ENCODE measurements at regions not wholly inside any gene's neighbourhood (a gene's known extent, or its start where the extent isn't known, plus 50 kb on each side); places are given as distances from the start of the nearest gene placed in this dataset.
A peak's percentile ranks its signal among the peaks of the same experiment; 100 is the strongest.

DNA sequence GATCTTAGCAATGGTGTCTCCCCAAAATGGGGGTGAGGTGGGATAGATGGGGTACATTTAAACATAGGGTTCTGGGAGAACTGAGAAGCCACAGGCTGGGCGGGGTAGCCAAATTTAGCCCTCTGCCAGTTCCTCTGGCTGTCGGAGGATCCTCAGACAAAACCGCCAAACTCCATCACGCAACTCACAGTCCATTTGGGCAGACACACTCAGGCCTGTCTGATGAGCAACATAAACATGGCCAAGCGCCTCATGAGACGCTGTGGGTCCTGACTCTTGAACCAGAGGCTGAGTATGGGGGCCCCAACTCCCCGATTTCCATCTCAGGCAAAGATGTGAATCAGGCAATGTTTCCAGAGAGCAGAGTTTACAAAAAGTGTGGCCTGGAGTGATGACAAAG, 162.3 kb downstream of the FGF18 start:
- no peak for DNase-seq

DNA sequence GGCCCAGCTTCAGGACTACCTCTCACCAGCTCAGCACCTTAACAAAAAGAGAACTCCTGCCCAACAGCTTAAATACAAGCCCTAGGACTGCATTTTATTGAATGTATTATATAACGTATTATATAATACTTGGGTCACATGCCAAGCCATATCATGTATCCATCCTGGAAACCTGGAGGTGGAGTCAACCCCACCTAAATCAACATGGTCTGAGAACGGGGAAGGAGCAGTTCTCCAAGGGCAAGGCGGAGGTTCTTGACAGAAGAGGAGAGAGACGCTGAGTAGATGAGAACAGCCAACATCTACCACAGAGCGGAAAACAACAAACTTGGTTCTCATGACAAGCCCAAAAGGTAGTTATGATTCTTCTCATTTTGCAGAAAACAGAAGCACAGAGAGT, 163.4 kb downstream of the FGF18 start:
- no peak for DNase-seq

DNA sequence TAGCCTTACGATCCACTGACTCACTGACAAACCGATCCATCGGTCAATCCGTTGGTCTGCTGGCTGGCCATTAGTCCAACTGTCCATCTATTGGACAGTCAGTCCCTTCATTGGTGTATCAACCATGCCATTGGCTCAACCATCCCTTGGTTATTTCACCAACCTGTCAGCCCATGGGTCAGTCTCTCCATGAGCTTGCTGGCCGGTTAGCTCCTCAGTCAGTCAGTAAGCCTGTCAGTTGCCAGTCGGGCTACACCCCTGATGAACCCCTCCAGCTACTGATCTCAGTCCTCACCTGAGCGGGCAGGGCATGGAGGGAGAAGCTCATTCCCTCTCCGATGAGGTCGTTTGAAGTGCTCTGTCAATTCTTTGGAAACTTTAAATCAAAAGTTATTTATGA, 166.5 kb downstream of the FGF18 start:
- DNase-seq, result no peak

DNA sequence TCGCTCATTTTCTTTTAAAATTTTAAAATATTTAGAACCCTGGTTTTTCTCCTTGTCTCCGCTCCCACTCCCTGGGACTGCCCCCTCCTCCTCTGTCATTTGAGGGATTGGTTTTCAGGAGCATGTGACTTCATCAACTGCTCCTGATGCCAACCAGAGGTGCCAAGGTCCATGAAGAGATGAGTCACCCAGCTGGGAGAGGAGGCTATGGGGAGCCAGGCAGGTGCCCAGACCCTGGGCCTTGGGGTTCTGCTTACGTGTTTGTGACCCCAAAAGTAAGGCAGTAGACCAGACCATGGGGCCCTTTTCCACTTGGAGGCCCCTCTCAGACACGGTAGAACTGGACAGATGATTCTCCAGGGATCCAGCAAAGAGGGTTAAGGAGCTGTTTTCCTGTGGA, 167.0 kb downstream of the FGF18 start:
- no peak for DNase-seq

DNA sequence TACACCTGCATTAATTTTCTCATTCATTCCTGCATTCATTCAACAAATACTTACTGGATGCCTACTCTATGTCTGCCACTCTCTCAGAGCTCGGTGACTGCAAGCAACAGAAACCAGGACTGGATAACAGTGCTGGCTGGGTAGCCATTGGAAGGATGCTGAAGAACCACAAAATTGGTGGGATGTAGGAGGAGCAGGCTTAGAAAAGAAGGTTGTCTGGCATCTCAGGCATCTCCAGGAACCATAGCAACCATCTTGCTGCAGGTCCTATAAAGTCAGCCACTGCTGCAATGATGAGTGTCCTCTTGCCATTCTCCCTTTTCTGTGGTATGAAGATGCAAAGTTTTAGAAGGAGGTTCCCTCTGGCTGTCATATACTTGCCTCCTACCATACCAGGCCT, 168.6 kb downstream of the FGF18 start:
- no peak for DNase-seq

DNA sequence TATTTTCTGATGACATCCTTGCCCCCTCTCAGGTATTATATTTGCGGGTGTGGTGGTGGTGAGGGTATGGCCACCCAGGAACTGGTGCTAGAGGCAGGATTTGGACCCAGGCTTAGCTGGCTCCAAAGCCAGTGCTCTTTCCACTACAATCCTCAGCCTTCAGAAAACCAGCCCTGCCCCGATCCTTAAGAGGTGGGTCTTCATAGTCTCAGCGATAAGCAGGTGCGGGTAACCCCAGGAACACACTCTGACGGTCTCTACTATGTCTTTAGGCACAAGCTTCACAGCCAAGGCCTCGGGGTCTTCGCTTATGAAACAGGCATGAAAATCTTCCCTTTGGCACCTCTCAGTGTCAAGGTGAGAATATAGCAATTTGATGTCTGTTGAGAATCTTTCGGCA, 169.3 kb downstream of the FGF18 start:
- no peak for DNase-seq

DNA sequence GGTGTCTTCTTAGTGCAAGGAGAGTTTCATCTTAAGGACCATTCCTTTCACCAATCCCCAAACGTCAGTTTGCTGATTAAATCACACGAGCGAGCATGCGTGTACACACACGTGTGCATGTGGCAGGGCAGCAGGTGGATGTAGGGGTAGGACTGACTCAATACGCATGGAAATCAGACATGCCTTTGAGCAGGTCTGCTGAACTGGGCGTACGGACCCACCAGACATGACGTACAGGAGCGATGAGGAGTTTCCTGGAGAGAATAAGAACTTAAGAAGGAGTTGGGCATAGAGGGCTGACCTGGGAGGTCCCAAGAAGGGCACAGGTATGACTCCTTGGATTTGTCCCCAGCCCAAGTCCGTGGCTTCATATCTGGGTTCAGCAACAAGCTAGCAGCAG, 170.0 kb downstream of the FGF18 start:
- no peak for DNase-seq

DNA sequence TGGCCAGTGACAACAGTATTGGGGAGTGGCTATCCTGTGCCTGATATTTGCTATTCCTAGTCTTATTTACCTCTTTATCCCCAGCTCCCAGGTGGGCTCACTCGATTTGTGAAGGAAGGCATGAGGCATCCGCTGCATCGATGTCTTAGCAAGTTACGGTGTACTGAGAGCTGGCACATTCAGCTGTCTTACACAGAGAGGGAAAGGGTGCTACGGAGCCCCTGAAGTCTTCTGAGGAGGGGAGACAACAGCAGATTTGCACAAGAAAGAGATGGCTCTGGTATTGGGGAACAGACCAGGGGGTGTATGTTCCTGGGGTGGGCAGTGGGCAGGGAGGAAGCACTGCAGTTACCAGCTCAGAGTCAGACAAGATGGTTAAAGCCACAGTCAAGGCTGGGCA, 172.6 kb downstream of the FGF18 start:
- peak; percentile 37 for DNase-seq

DNA sequence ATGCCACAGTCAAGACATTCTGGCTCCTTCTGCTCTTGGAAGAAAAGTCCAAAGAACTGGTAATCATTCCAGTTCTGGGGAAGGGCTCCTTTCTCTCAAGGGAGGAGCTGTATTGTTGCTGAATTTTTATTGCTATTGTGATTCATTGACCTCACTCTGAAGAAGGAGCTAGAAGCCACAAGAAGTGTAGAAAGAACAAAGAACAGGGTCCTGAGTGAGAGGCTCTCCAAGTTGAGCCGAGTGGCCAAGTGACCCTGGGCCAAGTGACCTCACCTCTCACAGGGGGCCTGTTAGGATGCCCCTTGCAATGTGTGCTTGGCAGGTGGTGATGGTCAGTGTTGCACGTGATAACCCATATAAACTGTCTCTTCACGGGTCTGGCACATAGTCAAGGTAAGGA, 173.3 kb downstream of the FGF18 start:
- DNase-seq, result peak; percentile 18

DNA sequence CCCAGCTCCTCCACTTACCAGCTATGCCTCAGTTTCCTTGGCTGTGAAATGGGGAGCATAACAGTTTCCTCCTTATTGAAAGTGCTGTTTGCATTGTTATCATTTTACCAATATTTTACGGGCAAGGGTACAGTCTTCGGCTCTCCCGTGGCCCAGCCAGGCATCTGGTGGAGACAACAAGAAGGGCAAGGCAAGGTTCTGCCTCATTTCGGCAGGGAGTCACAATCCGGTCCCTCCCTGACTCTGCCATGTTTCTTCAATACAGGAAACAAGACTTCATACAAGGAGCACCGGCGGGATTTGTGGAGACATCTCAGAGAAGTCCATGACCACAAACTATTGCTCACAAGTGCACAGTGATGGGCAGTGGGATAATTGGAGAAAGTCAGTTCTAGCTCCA, 174.0 kb downstream of the FGF18 start:
- DNase-seq, result peak; percentile 12

DNA sequence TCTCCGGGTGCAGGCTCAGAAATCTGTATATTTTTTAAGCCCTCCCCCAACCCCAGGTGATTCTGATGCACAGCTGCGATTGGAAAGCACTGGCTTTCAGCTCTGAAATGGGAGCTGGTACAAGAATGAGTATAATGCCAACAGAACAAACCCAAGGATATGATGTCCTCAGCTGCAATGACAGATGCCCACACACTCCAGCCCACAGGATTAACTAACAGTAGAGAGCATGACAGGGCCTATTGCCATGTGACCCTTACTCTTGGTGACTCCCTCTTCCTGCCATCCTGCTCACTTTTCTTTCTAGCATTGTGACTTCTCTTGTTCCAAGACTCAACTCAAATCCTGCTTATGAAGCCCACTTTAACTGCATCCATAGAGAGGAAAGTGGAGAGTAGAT, 174.5 kb downstream of the FGF18 start:
- DNase-seq, result peak; percentile 7

DNA sequence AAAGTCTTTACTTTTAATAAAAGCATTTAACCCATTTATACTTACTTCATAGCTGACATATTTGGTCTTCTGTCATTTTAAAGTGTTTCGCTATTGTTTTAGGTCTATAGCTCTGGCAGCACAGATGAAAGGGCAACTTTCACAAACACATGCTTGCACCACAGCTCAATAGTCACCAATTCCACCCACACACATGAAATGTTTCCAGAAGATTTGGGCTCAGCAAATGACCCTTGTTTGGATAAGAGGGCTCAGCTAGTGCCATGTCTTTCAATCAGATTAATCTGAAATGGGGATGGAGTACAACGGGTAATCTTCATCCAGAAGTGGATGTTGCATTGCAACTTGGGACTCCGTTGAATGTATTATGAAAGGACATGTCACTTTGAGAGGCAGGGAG, 176.0 kb downstream of the FGF18 start:
- no peak for DNase-seq

DNA sequence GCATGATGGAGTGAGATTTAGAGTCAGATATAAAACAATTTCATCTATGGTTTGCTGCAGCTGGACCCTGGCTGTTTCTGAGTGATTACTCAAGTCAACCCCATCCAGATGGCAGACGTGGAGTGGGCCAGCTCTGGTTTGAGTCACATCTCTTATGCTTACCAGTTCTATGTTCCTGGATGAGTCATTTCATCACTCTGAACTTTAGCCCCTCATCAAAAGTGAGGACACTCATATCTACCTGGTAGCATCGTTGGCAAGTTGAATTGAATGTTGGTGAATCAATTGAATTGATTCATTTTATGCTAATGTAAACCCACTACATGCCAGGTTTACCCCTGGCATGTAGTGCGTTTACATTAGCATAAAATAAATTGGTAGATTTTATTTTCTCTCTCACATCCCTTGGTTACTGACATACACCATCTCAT, 176.4 kb downstream of the FGF18 start:
- peak; percentile 58 for DNase-seq

DNA sequence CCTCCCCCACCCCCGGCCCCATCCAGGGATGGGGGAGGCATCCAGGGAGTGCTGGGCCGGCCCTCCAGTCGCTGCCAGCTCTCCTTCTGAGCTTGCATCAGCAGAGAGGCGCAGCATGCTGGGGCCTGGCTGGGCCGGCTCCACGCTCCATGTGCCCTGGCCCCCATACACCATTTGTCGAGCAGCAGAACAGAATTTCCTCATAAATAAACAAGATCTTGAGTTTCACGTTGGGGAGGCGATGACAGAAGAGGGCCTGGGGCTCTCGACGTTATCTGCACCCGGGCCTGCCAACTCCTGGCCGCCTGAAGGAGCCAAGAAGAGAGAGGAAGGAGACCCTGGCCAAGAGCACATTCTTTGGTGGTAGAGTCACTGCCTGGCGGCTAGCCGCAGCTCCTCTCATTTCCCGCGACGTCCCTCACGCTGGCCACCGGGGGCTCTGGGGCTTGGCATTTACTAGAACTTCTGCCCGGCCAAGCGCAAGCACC, 177.0 kb downstream of the FGF18 start:
- DNase-seq, result peak; percentile 96

DNA sequence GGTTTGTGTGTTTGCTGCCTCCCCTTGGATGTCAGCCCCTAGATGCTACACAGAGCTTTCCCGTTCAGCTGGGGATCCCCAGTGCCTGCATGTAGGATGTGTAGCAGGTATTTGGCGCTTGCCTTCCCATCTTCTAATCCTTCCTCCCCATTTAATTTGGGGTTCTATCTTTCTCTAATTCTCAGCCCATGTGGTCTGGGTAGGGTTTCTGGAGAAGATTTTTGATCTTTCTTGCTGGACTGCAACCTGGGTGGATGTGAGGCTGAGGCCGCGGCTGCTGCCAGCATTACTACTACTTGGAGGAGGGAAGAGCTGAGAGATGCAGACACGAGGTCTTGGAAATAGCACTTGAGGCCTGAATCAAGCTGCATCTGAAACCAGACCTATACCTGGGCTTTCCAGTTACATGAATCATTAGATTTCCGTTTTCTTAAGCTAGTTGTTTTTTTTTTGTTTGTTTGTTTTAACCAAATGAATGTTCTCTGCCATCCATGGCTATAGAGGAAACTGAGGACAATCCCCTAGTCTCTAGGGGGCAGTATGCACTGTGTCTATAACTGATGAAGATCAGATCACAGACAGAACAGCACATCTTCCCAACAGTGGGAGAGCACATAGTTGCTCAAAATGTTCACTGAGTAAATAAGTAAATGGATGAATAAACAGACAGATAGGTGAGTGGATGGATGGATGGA, 178.6 kb downstream of the FGF18 start:
- peak; percentile 23 for DNase-seq

DNA sequence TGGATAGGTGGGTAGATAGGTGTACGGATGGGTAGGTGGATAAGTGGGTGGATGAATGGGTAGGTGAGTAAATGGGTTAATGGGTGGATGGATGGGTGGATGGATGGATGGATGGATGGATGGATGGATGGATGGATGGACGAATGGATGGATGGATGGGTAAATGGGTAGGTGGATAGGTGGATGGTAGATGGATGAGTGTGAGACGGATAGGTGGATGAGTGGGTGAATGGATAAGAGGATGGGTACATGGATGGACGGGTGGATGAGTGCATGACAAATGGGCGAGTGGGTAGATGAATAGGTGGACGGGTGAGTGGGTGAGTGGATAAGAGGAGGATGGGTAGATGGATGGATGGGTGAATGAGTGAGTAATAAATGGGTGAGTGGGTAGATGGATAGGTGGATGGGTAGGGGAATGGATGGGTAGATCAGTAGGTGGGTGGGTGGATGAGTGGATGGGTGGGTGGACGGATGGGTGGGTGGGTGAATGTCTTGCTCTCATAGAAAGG, 179.2 kb downstream of the FGF18 start:
- peak; percentile 13 for DNase-seq

DNA sequence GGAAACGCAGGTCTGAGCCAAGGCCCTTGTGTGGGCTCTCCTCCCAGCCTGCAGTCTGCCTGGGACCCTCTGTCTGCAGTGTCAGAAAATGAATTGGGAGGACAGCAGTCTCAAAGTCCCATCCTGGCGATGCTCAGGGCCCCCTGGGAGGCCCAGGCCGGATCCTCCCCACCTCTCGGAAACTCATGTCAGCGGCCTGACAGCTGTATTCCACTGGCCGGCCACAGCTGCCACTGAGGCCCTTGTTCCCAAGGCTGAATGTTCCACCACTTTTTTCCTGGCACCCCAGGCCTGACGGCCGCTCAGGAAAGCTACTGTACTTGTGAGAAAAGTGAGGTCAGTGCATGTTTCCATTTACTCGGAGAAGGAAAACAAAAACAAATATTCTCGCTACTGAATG, 180.0 kb downstream of the FGF18 start:
- DNase-seq, result peak; percentile 41

DNA sequence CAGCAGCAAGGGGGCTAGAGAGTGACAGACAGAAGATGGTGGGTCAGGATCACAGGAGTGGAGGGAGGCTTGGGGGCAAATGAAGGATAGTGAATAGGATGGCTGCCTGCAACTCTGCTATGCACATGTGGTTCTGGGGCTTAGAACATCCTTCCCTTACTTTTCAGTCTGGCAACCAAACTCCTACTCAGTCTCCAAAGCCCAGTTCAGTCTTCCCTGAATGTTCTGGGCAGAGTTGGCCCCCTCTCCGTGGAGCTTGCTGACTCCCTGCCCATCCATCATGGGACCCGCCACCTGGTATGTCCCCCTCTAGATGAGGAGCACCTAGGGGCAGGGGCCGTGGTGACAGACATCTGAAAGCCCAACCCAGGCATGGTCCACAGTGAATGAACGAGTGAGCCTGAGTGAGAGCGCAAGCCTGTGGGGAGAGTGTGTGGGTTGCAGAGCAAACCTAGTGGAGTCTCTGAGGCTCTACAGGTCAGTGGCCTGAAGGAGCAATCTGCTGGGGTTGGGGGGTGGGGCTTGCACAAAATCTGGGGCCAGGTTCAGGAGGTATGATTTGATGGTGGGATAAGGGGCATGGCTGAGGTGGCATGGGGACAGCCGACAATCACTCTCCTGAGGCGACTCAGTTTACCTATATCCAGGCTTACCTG, 180.6 kb downstream of the FGF18 start:
- peak; percentile 53 for DNase-seq

DNA sequence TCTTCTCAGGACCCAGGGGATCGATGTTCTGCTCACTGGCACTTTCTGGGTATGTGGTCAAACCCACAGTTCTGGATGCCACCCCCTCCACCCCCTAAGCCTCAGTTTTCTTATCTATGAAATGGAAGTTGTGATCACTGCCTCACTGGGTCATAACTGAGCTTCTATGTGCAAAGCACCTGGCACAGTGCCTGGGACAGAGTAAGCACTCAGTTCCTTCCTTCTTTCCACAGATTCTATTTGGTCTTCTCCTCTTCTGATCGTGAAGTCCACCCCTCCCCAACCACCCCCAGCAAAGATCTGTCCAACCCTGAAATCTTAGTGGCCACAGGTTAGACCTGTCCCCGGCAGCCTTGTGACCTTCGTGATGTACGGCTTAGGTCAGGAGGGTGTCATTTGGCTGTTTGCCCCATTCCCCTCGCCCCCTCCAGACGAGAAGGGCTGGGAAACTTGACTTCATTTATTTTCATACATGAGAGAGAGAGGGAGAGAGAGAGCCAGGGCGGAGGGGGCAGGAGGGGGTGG, 181.4 kb downstream of the FGF18 start:
- DNase-seq, result peak; percentile 35

DNA sequence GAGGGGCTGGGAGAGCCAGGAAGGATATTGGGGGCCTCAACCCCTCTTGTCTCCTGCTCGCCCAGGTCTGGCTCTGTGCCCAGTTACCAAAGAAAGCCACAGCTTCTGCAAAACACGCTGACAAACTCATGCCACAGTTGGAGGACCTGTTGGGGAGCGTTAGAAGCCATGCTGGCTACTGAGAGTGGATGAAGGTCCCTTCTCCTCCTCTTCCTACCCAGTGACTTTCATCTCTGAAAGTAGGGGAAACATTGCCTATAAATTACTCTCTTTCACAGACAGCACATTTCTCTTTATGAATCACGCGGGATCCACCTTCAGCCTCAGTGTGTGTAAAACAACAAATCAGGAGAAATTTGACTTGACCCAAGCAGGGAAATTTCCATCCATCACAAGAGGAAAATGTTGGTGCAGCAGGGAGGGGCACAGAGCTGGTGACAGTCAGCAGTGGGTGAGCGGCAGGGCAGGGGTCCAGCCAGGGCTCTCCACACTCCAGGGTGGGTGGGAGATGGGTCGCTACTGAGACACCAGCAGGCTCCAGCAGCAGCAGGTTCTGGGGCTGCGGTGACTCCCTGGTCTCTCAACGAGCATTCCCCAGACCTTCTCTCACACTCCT, 181.9 kb downstream of the FGF18 start:
- DNase-seq, result peak; percentile 22

DNA sequence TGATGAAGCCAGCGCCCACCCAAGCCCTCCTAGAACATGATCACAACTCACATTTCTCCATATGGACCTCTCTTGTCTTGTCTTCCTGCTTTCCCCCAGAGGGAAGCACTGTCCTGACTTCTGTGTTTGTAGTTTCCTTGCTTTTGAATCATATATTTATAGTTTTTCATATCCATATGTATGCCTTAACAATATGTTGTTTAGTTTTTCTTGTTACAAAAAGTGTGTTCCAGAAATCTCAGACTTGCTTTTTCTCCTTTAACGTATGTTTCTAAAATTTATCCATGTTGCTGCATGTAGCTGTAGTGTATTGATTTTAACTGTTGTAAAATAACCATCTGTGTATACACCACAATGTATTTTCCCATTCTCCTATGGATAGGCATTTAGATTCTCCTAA, 182.0 kb upstream of the SMIM23 start:
- peak; percentile 2 for DNase-seq

DNA sequence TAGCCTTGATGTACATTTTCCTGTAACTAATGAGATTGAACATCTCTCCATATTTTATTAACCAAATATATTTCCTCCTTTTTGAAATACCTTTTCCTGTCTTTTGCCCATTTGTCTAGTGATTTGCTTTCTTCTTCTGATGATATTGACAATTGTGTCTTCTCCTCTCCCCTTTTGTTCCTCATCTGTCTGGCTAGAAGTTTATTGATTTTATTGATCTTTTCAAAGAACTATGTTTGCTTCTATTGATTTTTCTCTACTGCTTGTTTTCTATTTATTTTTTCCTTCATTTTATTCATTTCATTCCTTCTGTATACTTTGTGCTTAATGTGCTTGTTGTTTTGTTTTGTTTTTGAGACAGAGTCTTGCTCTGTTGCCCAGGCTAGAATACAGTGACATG, 181.4 kb upstream of the SMIM23 start:
- DNase-seq, result no peak

DNA sequence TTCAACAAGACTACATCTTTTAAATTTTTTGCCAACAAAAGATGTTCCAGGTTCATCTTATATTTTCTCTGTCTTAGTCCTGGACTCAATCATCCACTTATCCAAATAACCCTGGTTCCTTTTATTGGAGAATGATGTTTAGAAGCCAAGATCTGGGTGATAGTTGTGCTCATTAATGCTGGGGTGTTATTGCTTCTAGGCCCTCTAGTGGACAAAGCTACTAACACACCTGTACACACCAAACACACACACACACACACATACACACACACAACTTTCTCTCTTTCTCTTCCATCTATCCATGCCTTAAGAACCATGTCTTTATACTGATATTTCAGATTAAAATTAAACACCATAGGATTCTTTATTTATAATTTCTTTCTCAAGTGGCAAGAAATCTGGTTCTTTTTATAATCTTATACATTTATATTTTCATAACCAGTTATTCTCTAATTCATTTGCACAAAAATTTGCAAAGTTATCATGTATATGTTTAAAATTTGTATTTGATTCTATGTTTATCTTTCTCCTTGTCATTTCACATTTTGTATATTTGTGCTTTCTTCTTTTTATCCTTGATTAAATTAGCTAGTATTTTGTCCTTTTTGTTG, 179.1 kb upstream of the SMIM23 start:
- no peak for DNase-seq
